ENCODE measurements at regions not wholly inside any gene's neighbourhood (a gene's known extent, or its start where the extent isn't known, plus 50 kb on each side); places are given as distances from the start of the nearest gene placed in this dataset.

GRCh38 chr12:19836056-19836455 lies 396.8 kb downstream of the AEBP2 start:
- TF ChIP-seq, protein P1, sequence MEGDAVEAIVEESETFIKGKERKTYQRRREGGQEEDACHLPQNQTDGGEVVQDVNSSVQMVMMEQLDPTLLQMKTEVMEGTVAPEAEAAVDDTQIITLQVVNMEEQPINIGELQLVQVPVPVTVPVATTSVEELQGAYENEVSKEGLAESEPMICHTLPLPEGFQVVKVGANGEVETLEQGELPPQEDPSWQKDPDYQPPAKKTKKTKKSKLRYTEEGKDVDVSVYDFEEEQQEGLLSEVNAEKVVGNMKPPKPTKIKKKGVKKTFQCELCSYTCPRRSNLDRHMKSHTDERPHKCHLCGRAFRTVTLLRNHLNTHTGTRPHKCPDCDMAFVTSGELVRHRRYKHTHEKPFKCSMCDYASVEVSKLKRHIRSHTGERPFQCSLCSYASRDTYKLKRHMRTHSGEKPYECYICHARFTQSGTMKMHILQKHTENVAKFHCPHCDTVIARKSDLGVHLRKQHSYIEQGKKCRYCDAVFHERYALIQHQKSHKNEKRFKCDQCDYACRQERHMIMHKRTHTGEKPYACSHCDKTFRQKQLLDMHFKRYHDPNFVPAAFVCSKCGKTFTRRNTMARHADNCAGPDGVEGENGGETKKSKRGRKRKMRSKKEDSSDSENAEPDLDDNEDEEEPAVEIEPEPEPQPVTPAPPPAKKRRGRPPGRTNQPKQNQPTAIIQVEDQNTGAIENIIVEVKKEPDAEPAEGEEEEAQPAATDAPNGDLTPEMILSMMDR (conservative IDR thresholded peaks at IDR 0.05 in 1 of 2, IDR thresholded peaks at IDR 0.05 in 1 of 2; ENCODE audit: extremely low read depth in 1 of 2, insufficient read depth in 1 of 2, low read depth in 1 of 2, low read length in 2 of 2), result no peak
- TF ChIP-seq EZH2 (IDR thresholded peaks at IDR 0.05; ENCODE audit: borderline replicate concordance, low read length), result no peak

Measured in mammary epithelial cell (primary cell).